ENCODE measurements at regions not wholly inside any gene's neighbourhood (a gene's known extent, or its start where the extent isn't known, plus 50 kb on each side); places are given as distances from the start of the nearest gene placed in this dataset.
A peak's percentile ranks its signal among the peaks of the same experiment; 100 is the strongest.
"Not testable (repeated sequence)": the region's sequence is repeated elsewhere in the genome, so short reads cannot be mapped to it uniquely, and the experiment has no call there.

DNA sequence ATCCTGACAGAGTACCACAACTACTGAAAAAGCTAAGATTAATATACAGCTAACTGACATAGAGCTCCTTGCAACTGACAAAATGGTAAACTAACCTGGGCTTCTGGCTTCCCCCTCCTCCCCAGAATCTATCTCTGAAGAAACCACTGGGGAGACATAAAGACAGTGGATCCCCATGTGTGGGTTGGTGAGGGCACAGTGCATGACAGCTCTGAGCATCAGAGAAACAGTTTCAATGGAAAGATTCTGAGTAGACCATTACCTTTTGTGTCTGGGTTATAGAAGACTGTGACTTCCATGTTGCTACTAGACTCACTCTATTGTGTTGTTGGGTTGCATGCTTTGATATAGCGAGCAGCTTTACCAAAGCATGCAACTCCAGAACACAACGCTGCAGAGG is 247.4 kb downstream of the EFCAB11 start:
- no peaks in the 10 kb centered on the region for H3K27me3 Mint-ChIP-seq
- H3K36me3 Mint-ChIP-seq: peaks cover 6% of the 10 kb centered on the region
- H3K4me1 Mint-ChIP-seq: peaks cover 39% of the 10 kb centered on the region
- H3K9me3 Mint-ChIP-seq: peaks cover 10% of the 10 kb centered on the region
- H3K4me3 Mint-ChIP-seq: no peak overlapping the region
- H3K27ac Mint-ChIP-seq: no peak overlapping the region

DNA sequence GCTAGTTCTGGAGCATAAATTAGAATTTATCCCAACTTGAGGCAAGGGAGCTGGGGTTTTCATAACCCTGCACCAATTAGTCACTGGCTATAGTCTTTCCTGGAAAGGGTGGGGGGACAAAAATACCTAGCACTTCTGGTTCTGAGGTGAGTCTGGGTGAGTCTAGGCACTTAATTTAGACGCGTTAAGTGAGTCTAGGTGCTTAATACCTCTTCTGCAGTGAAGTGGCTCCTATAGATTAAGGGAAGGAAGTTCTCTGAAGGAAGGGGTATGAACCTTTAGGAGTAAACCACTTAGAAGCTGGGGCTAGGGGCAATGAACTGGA is 251.7 kb downstream of the EFCAB11 start:
- Mint-ChIP-seq H3K27me3 (no peaks in the 10 kb centered on the region), H3K4me1 (peaks cover 53% of the 10 kb centered on the region), H3K36me3 (no peaks in the 10 kb centered on the region), H3K4me3 (no peak overlapping the region), H3K27ac (no peak overlapping the region), H3K9me3 (peaks cover 4% of the 10 kb centered on the region)

DNA sequence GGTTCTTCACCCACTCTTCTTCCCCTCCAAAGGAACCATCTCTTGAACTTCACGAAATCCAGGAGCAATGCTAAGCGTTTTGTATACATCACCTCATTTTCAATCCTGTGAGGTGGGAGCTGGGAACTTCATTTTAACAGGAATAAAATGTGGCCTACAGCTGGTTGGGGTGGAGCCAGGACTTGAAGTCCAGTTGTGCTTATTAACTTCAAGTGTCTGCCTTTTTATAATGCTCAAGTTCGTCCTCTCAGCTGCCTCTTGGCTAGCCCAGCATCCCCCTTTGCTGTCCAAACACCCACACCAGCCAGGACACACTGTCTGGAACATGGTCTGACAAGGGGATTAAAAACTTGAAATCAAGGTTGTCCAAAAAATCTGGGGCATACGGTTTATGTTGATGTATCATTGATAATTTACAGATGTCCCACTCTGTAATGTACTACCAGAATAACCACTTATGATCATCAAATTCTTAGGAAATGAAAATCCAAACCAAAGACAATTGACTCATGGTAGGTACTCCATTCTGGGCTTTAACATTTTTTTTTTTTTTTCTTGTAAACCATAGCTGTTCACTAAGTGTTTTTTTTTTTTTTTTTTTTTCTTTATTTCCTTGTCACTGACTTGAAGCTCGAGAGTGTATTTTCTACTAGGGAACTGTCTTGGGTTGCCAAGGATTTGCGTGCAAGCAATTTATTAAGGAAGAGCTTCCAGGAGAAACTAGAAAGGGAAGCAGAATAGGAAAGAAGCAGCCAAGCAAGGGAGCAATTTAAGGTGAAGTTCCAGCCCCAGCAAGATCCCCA is 252.3 kb downstream of the EFCAB11 start:
- Mint-ChIP-seq H3K4me1 (peaks cover 56% of the 10 kb centered on the region), H3K9me3 (peaks cover 4% of the 10 kb centered on the region), H3K27me3 (no peaks in the 10 kb centered on the region), H3K36me3 (no peaks in the 10 kb centered on the region), H3K27ac (peak overlapping the region; percentile 91), H3K4me3 (peak overlapping the region; percentile 83)

DNA sequence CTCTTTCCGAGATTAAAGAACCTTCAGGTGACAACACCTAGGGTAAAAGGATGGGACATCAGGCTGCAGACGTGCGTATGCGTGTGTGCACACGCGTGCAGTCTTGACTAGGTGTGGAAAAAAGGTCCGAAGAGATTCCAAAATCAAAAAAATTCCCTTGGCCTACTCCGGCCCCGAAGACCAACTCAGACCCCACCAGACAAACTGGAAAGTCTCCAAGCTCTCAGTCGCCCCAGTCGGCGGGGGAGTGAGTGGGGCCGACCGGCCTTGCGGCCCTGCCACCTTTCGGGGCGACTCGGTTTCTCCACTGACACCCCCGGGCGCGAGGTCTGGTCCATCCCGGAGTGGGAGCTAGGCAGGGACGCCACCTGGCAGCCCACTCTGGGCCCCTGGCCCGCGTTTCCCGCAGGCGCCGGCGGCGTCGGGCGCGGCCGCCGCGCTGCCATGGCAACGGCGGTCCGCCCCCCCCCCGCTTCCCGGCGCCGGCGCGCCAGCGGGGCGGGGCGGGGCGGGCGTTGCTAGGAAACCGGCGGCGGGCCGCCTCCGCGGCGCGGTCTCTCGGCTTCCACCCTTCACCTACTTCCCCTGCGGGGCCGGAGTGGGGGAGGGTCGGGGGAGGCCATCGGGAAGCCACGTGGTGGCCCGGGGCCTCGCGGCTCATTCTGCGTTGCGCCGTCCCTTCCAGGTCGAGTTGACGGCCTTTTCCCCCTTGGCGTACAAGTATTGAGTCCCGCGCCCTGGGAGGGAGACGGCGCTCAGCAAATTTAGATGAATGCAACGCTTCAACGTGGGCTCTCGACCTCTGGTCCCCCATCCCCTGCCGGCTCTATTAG is 253.1 kb downstream of the EFCAB11 start:
- peak overlapping the region; percentile 91 for H3K27ac Mint-ChIP-seq
- no peaks in the 10 kb centered on the region for H3K27me3 Mint-ChIP-seq
- peak overlapping the region; percentile 83 for H3K4me3 Mint-ChIP-seq
- H3K9me3 Mint-ChIP-seq: peaks cover 4% of the 10 kb centered on the region
- H3K4me1 Mint-ChIP-seq: peaks cover 53% of the 10 kb centered on the region
- H3K36me3 Mint-ChIP-seq: no peaks in the 10 kb centered on the region

DNA sequence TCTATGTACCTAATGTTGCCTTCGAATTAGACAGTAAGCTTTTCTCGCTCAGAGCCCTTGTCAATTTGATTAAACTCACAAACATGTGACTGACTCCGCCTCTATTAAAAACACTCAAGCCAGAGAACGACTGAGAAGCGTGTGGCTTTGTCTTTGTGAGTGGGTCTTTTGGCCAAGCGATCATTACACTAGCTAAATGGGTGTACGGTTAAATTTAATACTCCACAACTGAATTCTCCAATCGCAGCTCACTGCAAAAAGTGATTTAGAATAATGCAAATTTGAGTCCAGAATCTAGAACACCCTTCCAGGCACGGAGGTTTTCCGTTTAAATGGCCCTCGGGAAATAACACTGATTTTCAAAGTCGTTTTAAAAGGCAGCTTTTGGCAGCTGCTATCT is 253.7 kb downstream of the EFCAB11 start:
- Mint-ChIP-seq H3K9me3 (peaks cover 4% of the 10 kb centered on the region), H3K4me1 (peaks cover 51% of the 10 kb centered on the region), H3K4me3 (peak overlapping the region; percentile 82), H3K27me3 (no peaks in the 10 kb centered on the region), H3K27ac (peak overlapping the region; percentile 68), H3K36me3 (no peaks in the 10 kb centered on the region)

DNA sequence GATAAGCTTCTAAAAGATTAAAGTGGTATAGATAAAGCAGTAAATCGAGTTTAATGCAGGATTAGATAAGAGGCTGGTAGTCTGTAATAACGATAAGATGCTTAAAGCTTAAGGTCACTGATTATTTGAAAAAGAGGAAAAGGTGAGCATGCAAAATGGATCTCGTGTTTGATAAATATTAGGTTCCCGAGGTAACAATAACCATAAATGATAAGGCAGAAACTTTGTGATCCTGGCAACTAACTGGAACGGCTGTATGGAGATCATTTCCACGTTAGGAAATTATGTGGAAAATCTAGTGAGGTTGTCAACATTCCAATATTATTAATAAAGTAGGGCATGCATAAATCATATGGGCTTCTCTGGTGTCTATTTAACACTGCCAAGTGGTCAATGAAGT is 255.5 kb downstream of the EFCAB11 start:
- Mint-ChIP-seq H3K9me3 (no peaks in the 10 kb centered on the region), H3K27me3 (no peaks in the 10 kb centered on the region), H3K36me3 (no peaks in the 10 kb centered on the region), H3K4me3 (no peak overlapping the region), H3K27ac (no peak overlapping the region), H3K4me1 (peaks cover 45% of the 10 kb centered on the region)

DNA sequence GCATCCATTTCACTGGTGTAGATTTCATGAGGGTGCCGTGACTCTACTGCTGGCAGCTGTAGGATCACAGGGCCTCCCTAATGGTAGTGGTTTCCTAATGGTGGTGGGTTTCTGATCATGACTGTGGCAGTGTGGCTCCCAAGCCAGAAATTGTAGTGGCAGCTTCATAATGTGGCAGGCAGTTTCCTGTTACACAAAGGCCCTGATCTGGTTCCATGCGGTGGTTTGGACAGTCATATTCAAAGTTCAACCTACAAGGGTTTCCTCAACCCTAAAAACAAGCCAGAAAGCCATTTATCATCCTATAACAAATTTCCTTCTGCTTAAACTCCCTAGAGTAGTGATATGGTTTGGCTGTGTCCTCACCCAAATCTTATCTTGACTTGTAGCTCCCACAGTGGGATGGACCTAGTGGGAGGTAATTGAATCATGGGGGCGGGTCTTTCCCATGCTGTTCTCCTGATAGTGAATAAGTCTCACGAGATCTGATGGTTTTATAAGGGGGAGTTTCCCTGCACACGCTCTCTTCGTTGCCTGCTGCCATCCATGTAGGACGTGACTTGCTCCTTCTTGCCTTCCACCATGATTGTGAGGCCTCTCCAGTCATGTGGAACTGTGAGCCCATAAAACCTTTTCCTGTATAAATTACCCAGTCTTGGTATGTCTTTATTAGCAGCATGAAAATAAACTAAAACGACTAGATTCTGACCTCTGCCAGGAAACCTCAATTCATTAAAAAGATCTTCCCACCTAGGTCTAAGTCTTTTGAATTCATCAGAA is 257.1 kb downstream of the EFCAB11 start:
- no peaks in the 10 kb centered on the region for H3K9me3 Mint-ChIP-seq
- no peaks in the 10 kb centered on the region for H3K27me3 Mint-ChIP-seq
- H3K27ac Mint-ChIP-seq: no peak overlapping the region
- no peak overlapping the region for H3K4me3 Mint-ChIP-seq
- peaks cover 31% of the 10 kb centered on the region for H3K4me1 Mint-ChIP-seq
- no peaks in the 10 kb centered on the region for H3K36me3 Mint-ChIP-seq

DNA sequence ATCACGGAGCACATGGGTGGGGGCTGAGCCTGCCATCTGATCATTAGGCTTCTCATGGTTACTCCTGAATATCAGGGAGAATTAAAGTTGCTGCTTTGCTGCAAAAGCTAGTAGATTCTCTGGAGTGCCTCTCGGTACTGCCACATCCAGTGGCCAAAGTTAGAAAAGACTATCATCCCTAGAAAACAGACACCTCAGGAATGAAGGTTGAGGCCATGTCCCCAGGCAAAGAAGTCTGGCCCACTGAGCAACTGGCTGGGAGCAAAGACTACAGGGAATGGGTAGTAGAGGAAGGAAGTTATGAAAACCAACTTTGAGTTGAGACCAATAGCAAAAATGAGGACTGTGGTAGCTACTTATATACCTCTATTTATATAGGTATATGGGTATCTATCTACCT is 258.7 kb downstream of the EFCAB11 start:
- H3K4me1 Mint-ChIP-seq: peaks cover 21% of the 10 kb centered on the region

DNA sequence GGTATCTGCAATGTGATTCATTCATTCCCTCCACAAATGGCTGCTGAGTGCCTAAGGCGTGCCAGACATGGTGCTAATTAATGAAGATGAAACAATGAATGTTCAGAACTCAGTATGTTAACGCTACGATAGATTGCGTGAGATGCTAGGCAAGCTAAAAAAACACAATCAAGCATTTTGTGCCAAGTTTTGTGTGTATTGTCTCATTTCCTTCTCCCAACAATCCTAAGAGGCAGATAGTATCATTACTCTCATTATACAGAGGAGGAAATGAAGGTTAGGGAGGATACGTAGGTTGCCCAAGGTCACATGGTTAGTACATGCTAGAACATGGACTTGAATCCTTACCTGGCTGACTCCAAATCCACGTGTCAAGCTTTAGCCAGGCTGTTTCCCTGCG is 264.4 kb downstream of the EFCAB11 start:
- Mint-ChIP-seq H3K27me3 (no peaks in the 10 kb centered on the region), H3K4me1 (peaks cover 13% of the 10 kb centered on the region), H3K27ac (no peak overlapping the region), H3K36me3 (peaks cover 2% of the 10 kb centered on the region), H3K9me3 (peaks cover 10% of the 10 kb centered on the region), H3K4me3 (no peak overlapping the region)

More for the DNA sequence above, 258.7 kb downstream of the EFCAB11 start:
- no peak overlapping the region for H3K27ac Mint-ChIP-seq
- no peaks in the 10 kb centered on the region for H3K27me3 Mint-ChIP-seq
- no peak overlapping the region for H3K4me3 Mint-ChIP-seq
- H3K36me3 Mint-ChIP-seq: no peaks in the 10 kb centered on the region
- H3K9me3 Mint-ChIP-seq: no peaks in the 10 kb centered on the region

DNA sequence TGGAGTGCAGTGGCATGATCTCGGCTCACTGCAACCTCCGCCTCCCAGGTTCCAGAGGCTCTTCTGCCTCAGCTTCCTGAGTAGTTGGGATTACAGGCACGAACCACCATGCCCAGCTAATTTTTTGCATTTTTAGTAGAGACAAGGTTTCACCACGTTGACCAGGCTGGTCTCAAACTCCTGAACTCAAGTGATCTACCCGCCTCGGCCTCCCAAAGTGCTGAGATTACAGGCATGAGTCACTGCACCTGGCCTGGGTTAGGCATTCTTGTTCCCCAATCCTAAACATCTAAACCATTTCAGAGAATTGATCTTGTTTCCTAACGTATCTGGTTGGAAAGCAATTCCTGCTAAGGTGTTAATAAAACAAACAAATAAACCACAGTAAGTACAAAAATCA is 264.8 kb downstream of the EFCAB11 start:
- not testable (repeated sequence) for H3K9me3 Mint-ChIP-seq, H3K36me3 Mint-ChIP-seq

DNA sequence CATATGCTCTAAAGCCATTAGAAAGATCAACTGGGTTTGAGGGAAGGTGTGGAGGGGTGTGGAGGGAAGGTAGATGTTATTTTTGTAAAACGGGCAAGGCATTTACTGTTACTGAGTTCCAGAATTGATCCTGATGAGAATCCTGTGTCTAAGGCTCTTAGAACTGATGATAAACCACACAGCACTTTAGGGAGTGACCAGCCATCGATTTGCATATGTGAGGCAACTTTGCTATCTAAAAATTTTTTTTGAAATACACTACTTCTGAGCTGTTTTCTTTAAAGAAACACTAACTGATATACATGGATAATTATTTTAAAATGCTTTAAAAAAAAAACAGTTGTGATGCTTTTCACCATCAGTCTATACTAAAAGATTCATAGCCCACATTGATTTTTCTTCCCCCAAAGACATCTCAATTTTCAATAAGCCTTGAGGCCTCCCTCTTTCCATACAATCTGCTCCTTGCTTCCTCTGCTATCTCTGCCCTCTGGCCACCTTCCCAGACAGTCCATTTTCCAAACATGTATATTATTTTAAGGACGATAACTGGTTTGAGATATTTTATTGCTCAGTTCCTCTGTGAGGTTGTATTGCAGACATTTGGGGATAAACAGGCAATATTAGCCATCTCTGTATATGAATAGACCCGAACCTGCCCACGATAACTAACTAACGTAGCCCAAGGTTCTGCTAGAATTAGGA is 265.9 kb downstream of the EFCAB11 start:
- peaks cover 17% of the 10 kb centered on the region for H3K4me1 Mint-ChIP-seq
- peaks cover 5% of the 10 kb centered on the region for H3K36me3 Mint-ChIP-seq

More for the DNA sequence above, 264.8 kb downstream of the EFCAB11 start:
- not testable (repeated sequence) for H3K27me3 Mint-ChIP-seq, H3K27ac Mint-ChIP-seq, H3K4me3 Mint-ChIP-seq
- peaks cover 13% of the 10 kb centered on the region for H3K4me1 Mint-ChIP-seq

DNA sequence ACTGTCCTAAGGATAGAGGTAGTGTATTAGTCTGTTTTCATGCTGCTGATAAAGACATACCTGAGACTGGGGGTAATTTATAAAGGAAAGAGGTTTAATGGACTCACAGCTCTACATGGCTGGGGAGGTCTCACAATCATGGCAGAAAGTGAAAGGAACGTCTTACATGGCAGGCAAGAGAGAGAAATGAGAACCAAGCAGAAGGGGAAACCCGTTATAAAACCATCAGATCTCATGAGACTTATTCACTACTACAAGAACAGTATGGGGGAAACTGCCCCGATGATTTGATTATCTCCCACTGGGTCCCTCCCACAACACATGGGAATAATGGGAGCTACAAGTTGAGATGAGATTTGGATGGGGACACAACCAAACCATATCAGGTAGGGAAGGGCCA is 267.4 kb downstream of the EFCAB11 start:
- peak overlapping the region; percentile 31 for H3K27ac Mint-ChIP-seq
- peaks cover 27% of the 10 kb centered on the region for H3K4me1 Mint-ChIP-seq
- not testable (repeated sequence) for H3K36me3 Mint-ChIP-seq, H3K9me3 Mint-ChIP-seq, H3K4me3 Mint-ChIP-seq, H3K27me3 Mint-ChIP-seq

More for the DNA sequence above, 265.9 kb downstream of the EFCAB11 start:
- peaks cover 10% of the 10 kb centered on the region for H3K9me3 Mint-ChIP-seq
- H3K27me3 Mint-ChIP-seq: no peaks in the 10 kb centered on the region
- no peak overlapping the region for H3K4me3 Mint-ChIP-seq
- no peak overlapping the region for H3K27ac Mint-ChIP-seq

DNA sequence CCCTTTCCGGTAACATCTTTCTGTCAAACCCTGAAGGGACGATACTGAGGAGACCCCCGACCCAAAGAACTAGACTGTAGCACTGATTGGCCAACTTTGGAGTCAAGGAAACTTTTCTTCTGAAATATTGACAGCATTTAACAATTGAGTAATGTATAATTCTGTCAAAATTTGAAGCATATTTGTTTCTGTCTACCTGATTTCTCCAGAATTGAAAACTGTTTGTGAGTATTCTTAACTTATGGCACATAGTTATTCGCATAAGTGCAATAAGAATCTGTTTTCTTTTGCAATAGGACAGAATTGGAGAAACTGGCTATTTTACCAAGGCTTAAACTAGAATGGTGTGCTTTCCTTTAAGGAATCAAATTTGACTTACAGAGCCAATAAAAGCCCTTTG is 267.1 kb upstream of the FOXN3 start:
- Mint-ChIP-seq H3K27ac (no peak overlapping the region), H3K4me1 (peaks cover 46% of the 10 kb centered on the region), H3K9me3 (peaks cover 10% of the 10 kb centered on the region), H3K27me3 (no peaks in the 10 kb centered on the region), H3K4me3 (no peak overlapping the region), H3K36me3 (peaks cover 5% of the 10 kb centered on the region)

DNA sequence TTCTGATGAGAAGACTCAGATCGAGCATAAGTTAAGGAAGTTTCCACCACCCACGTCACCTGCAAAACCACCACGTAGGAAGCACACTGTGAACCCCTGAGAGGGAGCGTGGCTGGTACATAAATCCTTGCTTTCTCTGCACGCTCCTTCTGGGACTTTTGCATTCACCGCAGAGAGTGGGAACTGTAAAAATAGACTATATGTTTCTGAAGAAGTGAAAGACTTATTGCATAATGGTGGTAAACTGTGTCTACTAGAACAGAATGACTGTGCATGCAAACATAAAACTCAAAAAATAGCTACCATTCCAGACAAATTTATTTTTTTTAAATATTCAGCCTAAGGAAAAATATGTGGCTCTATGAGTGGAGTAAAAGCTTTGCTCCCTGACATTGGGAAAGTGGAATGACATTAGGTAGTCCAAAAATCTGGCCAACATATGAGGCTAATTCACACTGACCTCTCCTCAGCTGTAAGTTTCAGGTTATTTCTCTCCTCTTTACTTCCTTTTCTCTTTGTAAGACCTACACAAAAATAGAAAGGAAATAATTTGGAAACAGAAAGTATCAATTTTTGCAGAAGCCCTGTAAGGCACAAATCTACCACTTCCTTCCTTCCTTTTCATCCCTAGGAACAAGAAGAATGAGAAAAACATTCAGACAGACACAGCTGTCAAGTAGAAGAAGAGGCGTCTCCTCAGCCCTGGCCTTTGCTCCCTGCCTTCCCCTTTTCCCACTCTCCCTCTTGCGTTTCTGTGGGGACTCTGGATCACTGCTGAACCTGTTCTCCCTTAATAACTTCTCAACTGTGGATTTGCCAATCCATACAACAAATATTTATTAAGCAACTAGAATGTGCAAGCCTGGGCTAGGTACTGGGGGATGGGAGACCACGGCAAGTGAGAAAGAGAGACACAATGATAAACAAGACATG is 264.3 kb upstream of the FOXN3 start:
- Mint-ChIP-seq H3K4me3 (peak overlapping the region; percentile 72), H3K27me3 (no peaks in the 10 kb centered on the region), H3K27ac (peak overlapping the region; percentile 94), H3K36me3 (peaks cover 5% of the 10 kb centered on the region), H3K9me3 (no peaks in the 10 kb centered on the region), H3K4me1 (peaks cover 37% of the 10 kb centered on the region)
